Kidney glomerular epithelial cell (primary cell): ENCODE measurements at regions not wholly inside any gene's neighbourhood (a gene's known extent, or its start where the extent isn't known, plus 50 kb on each side); places are given as distances from the start of the nearest gene placed in this dataset.

Experiments used
- DNase-seq: peaks from one replicate; lab custom pipeline; 2025; lab: John Stamatoyannopoulos, UW

- no peak for DNase-seq
Measured at GRCh38 chr14:97445367-97445766, 648.2 kb downstream of the VRK1 start.

GRCh38 chr14:97446087-97446486 lies 648.9 kb downstream of the VRK1 start:
- no peak for DNase-seq

- no peak for DNase-seq
Measured at GRCh38 chr14:97452314-97452713, 655.1 kb downstream of the VRK1 start.

DNA sequence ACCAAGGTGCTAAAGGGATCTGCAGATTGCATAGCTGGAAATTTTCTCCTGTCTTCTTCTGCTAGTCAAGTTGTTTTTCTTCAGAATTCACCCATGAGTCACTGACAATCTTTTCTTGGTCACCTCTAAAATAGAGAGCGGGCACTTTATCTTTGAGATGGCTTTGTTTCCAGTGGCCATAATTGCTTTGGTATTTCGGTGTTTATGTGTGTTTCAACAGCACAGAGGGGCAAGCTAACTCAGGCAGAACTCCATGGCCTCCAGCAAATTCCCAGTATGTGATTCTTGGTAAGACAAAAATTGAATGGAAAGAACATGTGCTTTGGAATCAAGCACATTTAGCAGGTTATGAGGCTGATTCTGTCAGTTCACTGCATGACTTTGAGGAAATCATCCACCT lies 656.8 kb downstream of the VRK1 start:
- DNase-seq, result no peak

- DNase-seq, result no peak
Measured at GRCh38 chr14:97456462-97456861, 659.3 kb downstream of the VRK1 start.

GRCh38 chr14:97456958-97457357 lies 659.8 kb downstream of the VRK1 start:
- no peak for DNase-seq

- DNase-seq, result no peak
Measured at GRCh38 chr14:97457575-97458085, 660.4 kb downstream of the VRK1 start.

DNA sequence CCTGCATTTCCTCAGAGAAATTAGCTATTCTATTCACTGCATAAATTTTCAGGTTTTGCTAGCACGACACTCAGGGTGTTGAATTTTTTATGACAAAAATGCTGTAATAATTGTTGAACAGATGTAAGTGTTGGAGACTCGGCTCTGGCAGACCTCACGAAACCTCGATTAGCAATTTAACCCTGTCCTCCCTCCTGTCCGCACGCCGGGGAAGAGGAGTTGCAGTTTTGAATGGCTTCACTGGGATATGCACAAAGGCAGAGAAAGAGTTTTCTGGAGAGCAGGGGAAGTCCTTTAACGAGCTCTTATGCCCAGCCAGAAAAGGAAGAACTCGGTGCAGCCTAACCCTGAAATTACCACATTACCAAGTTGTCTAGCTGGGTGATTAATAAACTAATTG lies 661.1 kb downstream of the VRK1 start:
- DNase-seq, result no peak

DNA sequence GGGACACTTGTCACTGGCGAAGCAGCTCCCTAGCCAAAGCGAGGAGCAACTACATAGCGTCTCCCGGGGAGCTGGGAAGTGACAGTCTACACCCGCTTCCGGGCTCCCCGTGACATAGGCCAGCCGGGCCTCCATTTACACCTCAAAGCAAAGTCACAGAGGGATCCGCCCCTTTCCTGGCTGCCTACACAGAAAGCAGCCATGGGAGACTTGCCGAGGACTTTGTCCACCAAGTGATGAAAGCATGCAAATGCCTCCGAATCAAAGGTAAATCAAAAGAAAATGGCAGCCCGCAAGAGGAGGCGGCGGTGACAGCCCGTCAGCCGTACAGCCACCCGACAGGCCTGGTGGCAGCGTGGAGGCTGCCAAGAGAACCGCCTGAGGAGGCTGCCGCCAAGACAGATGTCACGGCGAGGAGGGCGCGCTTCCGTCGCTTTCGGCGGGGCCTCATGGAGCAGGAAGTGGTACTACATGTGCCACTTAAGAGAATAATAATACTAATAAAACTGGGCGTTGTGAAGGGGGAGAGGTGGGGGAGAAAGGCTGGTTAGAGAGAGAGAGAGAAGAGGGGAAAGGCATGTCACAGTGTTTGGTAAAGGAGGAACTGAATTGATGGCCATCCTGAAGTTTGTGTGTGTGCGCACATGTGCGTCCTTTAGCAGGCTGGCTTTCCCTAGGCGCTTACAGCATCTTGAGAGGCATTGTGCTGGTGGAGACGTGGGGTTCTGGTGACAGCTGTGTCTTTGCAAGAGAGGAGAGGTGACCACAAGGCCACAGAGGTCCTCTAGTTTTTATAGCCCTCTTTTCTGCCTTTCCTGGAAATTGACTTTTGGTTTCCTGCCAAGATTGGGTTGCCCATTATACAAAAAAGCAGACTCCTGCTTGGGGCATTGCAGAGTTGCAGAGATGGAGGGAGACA lies 661.7 kb downstream of the VRK1 start:
- DNase-seq, result no peak

DNA sequence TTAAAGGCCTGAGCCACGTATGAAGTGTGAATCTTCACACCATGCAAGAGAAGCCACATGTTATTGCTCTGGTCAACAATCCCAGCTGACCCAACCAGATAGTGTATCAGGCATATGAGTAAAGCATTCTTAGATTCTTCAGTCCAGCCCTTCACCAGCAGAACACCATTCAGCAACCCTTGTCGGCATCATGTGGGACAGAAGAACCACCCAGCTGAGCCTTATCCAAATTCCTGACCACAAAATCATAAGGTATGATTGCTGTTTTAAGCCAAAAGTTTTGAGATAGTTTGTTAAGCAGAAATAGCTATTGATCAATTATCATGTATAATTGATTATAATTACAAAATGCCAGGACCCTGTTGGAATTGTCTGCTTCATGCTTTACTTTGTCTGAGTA lies 664.9 kb downstream of the VRK1 start:
- DNase-seq, result no peak

DNA sequence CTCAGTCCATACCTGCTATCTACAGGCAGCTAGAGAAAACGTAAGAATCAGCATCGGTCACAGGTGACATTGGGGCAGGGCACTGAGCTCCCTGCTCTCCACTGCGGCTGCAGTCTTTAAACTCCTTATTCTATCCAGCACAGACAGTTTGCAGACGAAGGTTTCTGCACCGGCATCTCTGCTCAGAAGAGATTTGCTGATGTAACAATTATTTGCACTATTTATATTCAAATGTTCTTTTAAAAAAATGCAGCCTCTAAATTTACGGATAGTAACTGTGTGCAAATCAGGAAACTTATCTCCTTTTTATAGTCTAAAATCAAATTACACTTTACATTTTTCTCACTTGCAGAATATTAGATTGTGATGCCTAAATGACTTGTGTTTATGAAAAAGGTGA lies 671.0 kb downstream of the VRK1 start:
- DNase-seq, result no peak

DNA sequence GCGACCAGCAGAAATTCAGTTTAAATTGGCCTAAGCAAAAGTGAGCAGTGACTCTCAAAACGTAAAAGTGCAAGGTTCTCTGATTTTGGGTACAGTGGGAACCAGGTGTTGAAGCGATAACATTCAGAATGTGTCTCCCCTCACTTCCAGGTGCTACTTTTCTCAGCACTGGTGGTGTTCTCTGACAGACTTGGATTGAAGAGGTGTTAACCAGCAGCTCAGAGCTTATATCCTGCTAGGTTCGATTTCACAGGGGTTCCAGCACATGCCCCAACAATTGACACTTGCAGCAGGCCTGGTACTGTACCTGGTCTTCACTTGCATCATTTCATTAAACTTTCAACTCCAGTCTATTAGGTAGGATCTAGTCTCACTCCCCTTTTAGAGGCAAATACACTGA lies 680.2 kb downstream of the VRK1 start:
- DNase-seq, result no peak

- DNase-seq, result no peak
Measured at GRCh38 chr14:97485201-97485600, 688.0 kb downstream of the VRK1 start.

DNA sequence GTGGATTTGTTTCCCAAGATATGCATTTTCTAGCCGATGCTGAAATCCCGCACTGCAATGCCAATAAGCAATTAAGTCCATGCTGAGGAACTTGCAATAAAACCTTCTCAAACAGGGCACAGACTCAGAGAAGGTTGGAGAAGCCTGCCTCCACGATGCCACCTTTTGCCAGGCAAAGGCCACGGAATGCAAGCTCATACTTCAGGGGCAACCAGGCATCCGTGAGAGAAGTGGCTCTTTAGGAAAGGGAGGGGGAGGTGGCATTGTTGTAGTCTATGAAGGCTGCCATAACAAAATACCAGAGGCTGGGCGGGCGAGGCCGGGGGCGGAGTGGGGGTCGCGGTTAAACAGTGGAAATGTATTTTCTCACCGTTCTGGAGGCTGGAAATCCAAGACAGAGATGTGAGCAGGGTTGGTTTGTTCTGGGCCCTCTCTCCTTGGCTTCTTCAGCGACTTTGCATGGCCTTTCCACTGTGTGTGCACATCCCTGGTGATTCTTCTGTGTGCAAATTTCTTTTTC lies 689.5 kb downstream of the VRK1 start:
- no peak for DNase-seq

DNA sequence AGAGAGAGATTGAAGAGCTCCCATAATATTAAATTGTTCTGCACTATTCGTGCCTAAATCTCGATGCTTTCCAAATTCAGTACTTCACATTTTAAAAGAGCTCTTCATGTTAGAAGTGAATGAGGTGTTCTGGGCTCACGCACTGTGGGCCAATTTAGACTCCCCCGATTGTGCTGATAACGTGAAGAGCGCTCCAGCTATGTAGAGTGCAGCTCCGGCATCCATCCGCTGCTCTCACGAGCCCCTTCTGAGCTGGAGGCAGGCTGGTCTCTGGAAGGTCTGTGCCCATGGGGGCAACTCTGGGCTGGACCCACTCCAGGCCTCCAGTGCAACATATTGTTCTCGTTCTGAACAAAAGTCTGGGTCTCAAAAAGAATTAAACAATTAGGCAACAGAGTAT lies 692.6 kb downstream of the VRK1 start:
- no peak for DNase-seq

DNA sequence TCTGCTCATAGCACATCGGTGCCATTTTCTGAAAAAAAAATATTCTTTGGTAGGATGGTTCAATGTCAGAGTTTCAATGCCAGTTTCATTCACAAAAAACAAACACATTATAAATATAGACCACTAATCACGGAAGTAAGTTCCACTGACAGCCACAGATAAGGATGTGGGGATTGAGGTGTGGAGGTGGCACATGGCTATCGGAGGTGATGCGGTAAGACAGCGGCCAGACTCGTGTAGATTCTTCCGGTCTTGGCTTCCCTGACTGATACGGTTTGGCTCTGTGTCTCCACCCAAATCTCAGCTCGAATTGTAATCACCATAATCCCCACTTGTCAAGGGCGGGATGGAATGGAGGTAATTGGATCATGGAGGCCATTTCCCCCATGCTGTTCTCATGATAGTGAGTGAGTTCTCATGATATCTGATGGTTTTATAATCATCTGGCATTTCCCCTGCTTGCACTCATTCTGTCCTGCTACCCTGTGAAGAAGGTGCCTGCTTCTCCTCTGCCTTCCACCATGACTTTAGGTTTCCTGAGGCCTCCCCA lies 693.4 kb downstream of the VRK1 start:
- DNase-seq, result no peak

DNA sequence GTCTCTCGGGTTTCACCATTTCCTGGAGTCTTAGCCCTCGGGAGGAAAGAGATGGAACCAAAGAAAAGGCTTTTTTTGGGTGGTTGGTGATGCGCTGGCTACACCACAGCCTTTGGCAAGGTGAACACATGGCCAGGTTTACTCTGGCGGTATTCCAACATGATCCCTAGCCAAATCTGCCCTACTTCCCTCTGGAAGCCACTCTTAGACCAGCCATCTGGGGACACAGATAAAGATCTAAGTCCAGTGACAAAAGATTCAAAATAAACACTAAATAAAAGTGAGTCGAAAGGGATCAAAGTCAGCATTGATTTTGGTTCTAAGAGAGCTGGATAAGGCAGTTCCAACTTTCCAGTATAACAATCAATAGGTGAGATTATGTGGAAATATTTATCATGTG lies 694.5 kb downstream of the VRK1 start:
- DNase-seq, result no peak

DNA sequence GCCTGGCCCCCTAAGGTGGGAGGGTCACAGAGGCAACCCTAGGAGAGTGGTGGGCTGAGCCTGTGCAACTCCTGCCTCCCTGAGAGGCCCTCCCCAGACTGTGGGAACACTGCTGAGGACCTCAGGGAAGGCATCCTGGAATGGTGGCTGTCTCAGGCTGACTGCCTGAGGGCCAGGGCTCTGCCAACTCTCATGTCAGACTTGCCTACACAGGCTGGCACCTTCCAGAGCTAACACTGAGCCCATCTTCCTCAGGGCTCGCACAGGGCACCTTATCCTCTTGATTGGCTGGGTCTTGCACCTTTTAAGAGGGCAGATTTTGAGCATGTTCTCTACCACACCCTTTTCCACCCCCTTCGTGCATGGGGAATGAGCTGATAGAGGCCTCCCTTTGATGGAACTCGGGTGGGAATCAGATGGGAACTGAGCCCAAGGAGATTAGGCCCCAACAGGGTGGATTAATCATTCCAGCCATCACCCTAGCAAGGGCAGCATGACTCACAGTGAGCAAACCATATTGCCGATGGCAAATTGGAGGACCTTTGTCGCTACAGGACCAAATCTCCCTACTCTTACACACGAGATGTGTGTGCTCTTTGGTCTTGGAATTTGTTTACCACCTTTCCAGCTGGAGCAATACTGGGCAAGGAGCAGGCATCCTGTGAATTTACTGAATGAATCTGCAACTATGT lies 702.8 kb downstream of the VRK1 start:
- no peak for DNase-seq

- no peak for DNase-seq
Measured at GRCh38 chr14:97506626-97507025, 709.4 kb downstream of the VRK1 start.

- no peak for DNase-seq
Measured at GRCh38 chr14:97513891-97514290, 716.7 kb downstream of the VRK1 start.

- DNase-seq, result no peak
Measured at GRCh38 chr14:97517566-97518234, 720.5 kb downstream of the VRK1 start.

DNA sequence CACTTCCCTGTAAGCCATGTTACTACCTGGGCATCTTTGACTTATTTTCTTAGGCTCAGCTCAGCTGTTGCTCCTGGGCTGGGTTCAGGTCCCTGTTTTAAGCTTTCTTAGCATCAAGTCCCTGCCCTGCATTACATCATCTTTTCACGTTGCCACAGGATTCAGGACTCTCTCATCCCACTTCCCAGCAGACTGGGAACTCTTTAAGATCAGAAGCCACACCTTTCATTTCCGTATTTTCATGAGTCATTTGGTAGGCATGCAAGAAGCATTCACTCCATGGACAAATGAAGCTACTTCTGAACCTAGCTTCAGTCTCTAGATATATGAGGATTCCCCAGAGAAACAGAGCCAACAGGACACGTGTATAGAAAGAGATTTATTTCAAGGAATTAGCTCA lies 726.8 kb downstream of the VRK1 start:
- peak; percentile 0 for DNase-seq
